WI38 (cell line): ENCODE measurements at regions not wholly inside any gene's neighbourhood (a gene's known extent, or its start where the extent isn't known, plus 50 kb on each side); places are given as distances from the start of the nearest gene placed in this dataset.

Experiments
- H3K4me3 ChIP-seq: 2 replicates; pipeline ENCODE4 v1.5.1; 2011; ENCODE audit warnings: low read depth, mild to moderate bottlenecking, control low read depth, low read length
- TF ChIP-seq, protein P1 (sequence below): IDR thresholded peaks from 2 replicates; pipeline ENCODE4 v1.5.1; 2012; ENCODE audit warnings: low read depth, mild to moderate bottlenecking, control low read depth, low read length

GRCh38 chr12:114976959-114977358 is 293.0 kb upstream of the TBX3 start:
- H3K4me3 ChIP-seq, result no peak overlapping the region

DNA sequence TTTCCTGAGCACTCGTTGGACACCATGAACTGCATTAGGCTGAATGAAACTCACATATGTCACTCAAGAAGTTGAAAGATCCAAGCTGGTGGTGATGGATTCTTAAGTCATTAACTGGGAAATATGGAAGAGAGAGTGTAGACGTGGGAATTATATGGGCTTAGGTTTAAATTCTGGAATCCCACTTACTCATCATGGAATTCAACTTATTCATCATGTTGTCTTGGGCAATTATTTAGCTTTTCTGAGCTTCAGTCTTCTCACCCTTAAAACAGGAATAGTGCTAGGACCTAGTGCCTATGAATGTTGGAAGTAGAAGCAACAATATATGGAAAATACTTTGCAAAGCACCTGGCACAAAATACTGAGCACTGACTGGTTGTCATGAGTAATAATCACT is 292.4 kb upstream of the TBX3 start:
- TF ChIP-seq, protein P1, sequence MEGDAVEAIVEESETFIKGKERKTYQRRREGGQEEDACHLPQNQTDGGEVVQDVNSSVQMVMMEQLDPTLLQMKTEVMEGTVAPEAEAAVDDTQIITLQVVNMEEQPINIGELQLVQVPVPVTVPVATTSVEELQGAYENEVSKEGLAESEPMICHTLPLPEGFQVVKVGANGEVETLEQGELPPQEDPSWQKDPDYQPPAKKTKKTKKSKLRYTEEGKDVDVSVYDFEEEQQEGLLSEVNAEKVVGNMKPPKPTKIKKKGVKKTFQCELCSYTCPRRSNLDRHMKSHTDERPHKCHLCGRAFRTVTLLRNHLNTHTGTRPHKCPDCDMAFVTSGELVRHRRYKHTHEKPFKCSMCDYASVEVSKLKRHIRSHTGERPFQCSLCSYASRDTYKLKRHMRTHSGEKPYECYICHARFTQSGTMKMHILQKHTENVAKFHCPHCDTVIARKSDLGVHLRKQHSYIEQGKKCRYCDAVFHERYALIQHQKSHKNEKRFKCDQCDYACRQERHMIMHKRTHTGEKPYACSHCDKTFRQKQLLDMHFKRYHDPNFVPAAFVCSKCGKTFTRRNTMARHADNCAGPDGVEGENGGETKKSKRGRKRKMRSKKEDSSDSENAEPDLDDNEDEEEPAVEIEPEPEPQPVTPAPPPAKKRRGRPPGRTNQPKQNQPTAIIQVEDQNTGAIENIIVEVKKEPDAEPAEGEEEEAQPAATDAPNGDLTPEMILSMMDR, result no peak
- no peak overlapping the region for H3K4me3 ChIP-seq

More at GRCh38 chr12:114976959-114977358, 293.0 kb upstream of the TBX3 start:
- TF ChIP-seq, protein P1, result no peak

DNA sequence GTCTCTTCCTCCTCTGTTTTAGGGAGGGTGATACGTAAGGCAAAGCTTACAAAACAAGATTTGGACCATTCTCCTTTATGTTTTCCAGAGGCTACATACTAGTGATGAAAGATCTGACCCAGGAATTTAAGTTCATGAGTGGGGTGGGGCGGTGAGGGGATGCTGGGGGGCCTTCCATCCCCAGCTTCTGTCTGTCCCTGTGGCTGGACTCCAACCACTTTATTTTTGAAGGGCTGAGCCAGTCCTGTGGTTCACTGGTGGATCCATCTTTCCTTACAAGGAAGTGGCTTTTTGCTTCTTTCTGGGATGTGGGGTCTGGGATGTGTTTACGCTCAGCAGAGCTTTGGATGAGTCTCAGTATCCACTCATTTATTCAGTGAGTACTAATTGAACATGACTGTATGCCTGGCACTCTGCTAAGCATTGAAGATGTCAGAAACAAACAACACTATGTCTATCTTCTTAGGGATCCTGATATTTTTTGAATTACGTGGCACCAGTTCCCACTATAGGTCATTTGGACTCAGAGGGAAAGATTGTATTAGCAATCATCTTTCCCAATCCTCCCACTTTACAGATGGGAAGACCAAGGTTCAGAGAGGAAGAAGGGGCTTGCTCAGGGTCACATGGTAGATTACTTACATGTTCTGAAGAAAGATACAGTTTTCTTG is 291.8 kb upstream of the TBX3 start:
- H3K4me3 ChIP-seq, result no peak overlapping the region
- TF ChIP-seq, protein P1, result no peak

DNA sequence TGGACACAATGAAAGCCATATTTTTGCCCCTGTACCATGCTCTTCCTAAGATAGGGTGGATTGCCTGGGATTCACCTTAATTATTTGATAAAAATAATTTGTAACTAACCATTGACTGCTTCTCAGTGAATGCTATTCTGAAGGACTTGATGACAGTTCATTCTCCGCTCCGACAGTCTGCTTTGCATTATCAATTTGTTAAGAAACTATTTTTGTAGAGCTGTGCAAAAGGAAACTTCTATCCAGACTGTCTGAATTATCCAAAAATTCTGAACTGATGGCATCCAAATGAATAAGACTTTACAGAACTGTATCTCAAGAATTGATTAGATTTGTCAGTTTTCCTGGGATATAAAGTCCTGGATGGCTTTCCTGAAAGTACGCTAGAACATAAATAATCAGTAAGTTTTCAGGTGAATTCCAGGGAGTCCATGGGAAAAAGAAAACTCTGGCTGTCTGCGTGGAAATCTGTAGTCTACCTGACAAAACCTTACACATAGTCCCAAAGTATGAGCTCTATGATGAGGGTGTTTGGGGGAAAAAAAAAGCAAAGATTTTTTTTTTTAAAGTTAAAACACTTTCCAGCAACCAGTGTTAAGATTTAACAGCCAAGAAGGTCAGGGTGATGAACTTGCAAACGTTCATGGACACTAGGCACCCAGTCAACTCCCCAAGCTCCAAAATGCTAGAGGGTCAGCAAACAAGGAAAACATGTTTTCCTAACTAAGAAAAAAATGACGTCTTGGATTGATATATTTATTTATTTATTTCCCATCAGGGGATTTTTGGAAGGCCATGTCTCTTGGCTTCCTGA is 291.1 kb upstream of the TBX3 start:
- no peak overlapping the region for H3K4me3 ChIP-seq
- TF ChIP-seq, protein P1, result no peak

- TF ChIP-seq, protein P1, result no peak
Observed at GRCh38 chr12:114974333-114974732, 290.4 kb upstream of the TBX3 start.

DNA sequence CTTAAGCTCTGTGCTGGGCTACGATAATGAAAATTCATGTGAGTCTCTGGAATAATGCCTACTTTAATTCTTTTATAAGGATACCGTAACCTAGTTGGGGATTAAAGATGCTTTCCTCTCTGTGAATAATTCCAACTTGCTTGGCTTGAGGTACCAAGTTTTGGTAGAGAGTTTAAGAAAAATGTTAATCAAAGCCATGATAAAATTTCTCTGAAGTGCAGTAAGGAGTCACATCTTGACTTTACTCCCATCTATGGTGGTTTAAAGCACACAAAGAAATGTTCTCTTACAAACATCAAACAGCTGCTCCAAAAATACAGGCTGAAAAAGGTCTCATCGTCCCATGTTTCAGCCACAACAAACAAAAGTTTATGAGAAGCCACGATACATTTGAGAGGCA is 284.8 kb upstream of the TBX3 start:
- H3K4me3 ChIP-seq, result no peak overlapping the region
- TF ChIP-seq, protein P1, result no peak

More at GRCh38 chr12:114974333-114974732, 290.4 kb upstream of the TBX3 start:
- H3K4me3 ChIP-seq, result no peak overlapping the region

- TF ChIP-seq, protein P1, result no peak
- no peak overlapping the region for H3K4me3 ChIP-seq
Observed at GRCh38 chr12:114967151-114967550, 283.2 kb upstream of the TBX3 start.
